Stimulated activated CD8-positive, alpha-beta memory T cell treated with anti-CD3 and anti-CD28 coated beads, Interleukin-7, amount 100 ng/mL, for 4 hours (primary cell): ENCODE measurements at regions not wholly inside any gene's neighbourhood (a gene's known extent, or its start where the extent isn't known, plus 50 kb on each side); places are given as distances from the start of the nearest gene placed in this dataset.

Source experiments
- DNase-seq, 2 donors: peaks; one replicate each; pipeline ENCODE4 v3.0.0-alpha.2; 2020; ENCODE audit warnings: low read depth in 2 of 2

DNA sequence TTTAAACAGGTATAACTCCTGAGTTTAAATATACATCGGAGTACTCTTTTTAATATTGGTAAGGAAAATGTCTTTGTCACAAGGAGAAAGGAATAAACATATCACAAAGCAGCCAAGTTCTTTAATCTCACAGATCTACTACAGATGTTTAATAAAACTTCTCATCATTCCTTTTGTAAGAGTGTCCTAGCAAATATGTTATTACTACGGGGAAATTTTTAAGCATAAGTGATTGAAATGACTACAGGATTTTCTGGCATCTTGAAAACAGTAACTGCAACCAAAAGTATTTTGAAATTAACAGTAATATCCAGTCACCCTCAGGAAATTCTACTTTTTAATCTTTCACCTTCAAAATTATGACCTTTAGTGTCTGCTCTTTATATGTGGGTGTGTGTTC, 403.1 kb downstream of the IRS1 start:
- DNase-seq, result no peak

DNA sequence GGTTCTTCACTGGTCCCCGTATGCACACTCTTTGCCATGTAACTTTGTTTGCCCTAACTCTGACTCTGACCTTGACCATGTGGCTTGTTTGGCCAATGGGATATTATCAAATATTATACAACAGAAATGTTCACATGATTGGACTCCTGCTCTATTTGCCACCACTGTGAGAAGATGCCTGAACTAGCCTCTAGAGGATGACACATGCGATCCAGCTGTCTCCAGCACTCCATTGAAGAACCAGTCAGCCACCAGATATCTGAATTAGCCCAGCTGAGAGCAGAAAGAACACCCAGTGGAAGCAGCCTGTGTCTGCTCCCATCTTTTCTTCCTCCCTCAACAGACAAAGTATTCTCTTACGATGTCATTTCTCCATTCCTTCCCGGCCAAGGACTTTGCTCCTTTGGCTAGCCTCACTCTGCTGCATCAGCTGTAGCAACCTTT, 412.1 kb downstream of the IRS1 start:
- DNase-seq, result no peak

DNA sequence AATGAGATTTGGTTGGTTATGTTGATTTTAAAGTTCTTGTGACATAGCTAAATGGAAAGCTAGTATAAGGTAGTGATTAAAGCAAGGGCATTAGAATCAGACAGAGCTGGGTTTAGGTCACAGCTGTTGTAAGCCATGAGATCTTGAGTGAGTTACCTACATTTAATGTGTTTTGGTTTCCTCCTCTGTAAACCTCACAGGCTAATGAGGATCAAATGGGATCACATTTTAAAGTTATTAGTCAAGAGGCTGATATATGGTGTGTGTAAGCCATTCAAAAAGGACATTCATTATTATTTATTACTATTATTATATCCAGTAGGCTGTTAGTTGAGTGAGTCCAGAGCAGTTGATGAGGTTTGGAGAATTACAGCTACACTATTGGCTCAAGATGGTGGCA, 416.2 kb downstream of the IRS1 start:
- no peak for DNase-seq

DNA sequence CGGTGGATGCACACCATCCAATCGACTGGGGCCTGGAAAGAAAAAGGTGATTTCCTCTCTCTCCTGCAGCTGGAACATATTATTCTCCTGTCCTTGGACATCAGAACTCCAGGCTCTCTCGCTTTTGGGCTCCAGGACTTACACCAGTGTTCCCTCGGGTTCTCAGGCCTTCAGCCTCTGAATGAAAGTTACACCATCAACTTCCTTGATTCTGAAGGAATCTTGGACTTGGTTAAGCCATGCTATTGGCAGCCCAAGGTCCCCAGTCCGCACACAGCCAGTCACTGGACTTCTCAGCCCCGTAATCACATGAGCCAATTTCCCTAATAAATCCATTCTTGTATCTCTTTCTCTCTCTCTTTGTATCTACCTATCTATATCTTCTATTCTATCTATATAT, 418.9 kb downstream of the IRS1 start:
- no peak for DNase-seq

DNA sequence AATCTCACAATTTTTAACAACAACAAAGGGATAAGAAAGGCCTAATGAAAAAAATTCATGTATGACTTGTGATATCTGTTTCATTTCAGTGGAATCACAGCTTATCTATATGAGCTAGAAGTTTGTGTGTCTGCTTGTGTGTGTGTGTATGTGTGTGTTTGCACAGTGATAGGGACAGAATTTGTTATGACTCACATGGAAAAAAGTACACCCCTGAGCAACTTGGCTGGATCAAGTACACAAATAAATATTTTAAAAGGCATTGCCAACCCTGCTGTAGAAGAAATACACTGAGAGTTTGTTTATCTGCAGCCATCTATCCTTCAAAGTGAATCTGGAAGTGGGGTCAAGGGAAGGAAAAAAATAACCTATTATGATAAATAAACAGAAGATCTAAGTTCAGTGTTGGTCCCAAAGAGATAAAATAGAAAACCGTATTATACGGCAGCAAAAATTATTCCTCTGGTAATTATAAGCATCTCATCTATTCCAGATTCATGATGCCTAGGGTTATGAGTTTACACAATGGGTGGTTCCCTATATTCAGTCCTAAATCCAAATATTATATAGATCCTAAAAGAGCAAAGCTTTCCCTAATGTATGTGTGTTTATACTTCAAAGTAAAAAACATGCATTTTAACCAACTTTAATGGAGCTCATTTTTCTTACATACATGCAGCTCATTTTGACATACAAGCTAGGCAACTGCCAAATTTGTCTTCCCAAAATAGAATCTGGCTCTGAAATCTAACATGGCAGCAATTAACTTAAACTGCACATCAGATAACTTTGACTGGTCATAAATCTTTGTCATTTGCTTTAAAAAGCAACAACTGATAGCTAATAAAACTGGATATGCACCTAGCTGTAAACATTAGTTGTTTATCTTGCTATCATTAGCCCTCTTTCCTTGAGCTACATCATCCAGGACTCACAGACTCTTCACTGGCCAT, 420.6 kb downstream of the IRS1 start:
- no peak for DNase-seq

DNA sequence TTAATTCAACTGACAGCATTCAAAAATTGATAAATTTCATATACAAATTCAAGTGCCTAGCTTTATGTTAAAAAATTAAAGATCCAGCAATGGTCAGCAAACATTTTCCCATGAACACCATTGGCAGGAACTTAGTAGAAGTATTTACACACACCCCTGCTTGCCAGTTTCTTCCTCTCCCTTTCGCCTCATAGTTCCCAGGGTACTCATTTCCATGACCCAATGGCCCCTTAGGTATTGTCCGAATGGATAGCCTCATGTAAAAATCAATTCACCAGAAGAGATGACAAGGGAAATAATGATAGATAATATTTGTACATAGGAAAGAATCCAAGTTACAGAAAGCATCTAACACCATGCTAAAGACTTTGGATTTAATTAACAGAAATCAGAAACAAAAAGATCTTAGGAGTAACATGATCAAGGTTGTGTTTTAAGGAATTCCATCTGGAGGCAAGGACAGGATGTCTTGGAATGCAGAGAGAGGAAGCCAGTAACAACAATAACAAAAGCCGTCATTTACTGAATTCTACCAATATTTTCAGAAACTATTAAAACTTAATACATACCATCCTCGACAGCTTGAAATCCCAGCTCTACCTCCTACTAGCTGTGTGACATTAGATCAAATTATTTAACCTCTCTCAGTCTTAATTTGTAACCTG, 423.0 kb downstream of the IRS1 start:
- no peak for DNase-seq

DNA sequence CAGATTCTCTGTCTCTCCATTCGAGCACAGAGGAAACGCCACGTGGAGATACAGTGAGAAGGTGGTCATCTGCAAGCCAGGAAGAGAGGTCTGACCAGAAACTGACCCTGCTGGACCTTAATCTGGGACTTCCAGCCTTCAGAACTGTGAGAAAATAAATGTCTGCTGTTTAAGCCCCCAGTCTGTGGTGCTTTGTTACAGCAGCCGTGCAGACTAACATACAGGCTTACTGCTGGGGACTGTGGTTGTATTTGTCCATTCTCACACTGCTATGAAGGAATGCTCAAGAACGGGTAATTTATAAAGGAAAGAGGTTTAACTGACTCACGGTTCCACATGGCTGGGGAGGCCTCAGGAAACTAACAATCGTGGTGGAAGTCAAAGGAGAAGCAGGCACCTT, 432.7 kb downstream of the IRS1 start:
- no peak for DNase-seq

DNA sequence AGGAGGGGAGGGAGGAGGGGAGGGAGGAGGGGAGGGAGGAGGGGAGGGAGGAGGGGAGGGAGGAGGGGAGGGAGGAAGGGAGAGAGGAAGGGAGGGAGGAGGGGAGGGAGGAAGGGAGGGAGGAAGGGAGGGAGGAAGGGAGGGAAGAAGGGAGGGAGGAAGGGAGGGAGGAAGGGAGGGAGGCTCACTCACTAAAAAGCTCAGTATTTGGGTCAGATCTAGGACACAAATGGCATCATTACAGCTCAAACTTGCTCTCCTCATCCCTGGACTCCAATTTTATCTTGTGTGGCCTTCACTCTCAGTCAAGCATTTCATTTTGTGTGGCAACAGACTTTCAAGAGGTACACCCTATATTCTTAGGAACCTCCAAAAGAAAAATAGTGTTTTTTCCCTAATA, 435.4 kb downstream of the IRS1 start:
- DNase-seq, result no peak

DNA sequence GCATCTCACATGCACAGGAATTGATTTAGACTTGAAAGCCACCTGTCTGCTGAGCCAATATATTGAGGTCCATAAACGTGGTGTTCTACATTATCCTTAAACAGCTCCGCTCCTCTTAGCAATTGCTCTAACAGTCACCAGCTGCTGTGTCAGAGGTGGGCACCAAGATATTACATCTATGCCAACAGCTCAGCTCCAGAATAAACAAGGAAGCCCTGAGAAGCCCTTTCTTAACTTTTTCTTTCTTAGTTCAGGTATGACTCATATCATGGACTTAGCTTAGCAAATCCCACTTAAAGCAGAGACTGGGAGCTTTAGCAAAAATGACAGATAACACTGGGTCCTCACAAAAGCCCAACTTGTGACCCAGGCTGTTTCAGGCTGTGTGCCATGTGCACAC, 436.6 kb downstream of the IRS1 start:
- no peak for DNase-seq

DNA sequence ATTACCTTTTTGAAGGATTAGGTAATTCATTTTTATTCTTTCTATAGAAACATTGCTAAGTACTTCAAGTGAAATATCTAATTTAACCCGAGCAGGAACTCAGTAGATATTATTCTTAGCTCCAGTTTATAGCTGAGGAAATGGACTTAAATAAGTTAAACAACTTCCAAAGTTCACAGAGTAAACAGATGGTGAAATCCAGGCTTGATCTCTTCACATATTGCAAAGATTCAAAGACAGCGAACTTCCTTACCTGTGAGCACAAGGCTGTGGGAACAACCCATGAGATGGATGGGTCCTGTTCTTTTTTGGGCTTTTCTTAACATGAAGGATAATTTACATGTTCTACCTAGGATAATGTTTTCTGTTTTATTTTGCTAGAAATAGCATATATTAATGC, 439.0 kb downstream of the IRS1 start:
- no peak for DNase-seq

DNA sequence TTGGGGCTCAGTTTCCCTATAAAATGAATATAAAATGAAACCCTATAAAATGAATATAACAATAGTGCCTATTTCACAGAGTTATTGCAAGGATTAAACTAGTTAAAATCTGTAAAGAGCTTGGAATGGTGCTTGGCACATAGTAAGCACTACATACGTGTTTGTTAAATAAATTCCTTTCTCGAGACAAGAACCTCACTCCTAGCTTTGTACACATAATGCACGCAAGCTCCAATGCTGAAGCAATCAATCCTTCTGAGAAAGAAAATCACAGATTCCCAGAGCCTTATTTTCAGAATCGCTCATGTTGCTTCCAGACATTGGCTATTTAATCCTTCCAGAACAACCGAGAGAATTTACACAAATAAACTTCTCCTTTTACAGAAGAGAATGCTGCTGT, 440.9 kb downstream of the IRS1 start:
- DNase-seq, result no peak

DNA sequence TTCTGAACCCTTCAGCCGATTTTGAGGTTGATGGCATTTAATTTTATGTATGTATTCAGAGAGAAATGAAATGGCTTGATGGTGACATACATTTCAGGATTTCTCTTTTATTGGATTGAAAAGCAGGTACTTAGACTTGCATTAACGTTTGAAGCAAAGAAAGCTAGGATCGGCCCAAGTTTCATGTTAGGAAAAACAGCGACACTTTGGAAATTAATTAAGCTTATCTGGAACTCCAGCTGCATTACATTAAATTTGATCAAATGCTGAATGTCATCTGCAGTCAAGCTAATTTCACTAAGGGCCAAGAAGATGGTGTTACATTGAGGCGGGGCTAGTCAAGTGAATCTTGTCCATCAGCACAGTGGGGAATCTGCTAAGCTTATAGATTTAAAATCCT, 441.8 kb downstream of the IRS1 start:
- DNase-seq, result no peak

DNA sequence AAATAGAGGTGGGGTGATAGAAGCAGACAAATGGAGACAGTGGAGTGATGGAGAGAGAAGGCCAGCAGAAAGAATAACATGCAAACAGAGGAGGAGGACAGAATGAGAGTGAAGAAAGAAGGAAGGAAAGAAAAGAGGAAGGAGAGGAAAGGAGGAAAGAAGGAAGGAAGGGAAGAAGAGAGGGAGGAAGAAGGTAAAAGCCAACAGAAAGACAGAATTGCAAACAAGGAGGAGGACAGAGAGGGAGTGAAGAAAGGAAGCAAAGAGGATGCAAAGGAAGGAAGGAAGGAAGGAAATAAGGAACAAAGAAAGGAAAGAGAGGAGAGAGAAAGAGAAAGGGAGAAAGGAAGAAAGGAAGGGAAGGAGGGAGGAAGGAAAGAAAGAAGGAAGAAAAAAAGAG, 444.0 kb downstream of the IRS1 start:
- DNase-seq, result no peak

DNA sequence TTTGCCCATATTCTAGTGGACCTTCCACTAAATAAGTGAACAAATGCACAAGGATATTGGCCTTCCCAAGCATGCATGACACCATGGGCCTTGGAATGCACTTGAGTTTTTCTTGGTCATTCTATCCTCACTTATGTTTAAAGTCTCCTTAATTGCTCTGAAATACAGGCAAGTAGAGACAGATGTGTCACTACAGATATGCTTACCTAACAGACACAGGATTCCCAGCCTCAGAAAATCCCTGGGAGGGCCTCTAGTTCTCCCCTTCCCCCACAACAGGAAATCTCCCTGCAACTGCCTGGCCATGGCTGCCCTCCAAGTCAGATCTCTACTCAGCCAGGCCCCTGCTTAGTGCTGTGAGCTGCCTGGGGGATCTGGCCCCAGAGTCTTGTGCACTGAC, 445.2 kb downstream of the IRS1 start:
- DNase-seq, result no peak

DNA sequence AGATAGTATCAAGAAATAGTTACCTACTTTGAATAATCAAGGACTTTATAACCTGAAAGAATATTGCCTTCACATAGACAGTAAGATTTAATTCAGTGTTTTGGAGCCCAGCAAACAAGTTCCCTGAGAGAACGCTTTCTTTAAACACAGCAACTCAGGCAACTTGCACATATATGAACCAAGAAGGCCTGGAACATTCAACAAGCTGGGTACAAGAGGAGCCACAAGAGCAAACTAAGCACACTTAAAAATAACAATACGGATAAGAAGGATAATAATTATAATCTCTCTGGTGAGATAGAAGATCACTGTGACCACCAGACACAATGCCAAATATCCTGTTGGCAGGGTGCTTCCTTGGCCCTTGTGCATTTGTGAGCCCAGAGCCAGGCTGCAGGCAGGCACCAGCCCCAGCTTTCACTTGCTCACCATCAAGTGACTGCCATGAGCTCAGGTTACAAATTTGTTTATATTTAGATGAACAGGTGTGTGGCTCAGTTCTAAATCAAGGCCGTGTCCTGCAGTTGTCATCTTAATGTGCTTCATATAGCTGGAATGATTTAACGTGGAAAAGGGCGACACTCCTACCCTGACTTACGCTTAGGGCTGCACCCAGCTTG, 446.6 kb downstream of the IRS1 start:
- no peak for DNase-seq

DNA sequence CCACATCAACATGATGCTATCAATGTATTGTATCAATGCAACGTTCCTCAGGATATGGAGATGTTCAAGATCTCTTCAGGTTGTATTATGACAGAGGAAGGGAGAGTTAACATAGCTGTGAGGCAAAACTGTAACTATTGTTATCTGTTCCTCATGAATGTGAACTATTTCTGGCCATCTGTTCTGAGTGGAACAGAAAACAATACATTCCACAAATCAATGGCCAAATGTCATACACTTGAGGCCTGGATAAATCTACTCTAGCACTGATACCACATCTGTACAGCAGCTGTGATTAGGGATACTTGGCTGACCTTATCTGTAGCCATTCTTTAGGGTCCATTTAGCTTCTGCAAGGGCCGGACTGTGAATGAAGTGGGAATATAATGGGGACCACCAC, 447.9 kb downstream of the IRS1 start:
- DNase-seq, result no peak

DNA sequence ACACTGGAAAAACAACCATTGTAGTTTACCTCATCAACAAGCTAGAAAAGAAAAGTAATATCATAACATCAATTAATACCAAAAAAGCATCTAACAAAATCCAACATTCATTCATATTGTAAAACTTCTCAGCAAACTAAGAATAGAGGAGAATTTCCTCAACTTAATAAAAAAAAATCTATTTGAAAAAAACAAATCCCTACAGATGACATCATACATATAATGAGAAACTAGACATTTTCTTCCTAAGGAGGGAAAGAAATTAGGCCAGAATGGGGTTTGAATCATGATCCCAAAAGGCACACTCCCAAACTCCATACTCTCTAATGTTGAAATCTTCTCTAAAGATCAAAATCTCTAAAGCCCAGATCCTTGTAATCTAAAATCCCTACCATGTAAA, 460.0 kb downstream of the IRS1 start:
- DNase-seq, result no peak

DNA sequence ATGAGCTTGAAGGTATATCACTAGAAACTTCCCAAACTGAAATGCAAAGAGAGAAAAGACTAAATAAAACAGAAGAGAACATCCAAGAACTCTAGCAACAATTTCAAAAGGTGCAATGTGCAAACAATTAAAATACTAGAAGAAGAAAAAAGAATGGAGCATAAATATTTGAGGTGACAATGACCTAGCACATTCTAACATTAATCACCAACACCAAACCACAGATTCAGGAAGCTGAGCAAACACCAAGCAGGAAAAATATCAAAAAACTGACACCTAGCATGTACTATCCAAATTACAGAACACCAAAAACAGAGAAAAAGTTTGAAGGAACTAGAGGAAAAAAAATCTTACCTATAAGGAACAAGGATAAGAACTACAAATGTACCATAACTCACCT, 460.8 kb downstream of the IRS1 start:
- DNase-seq, result no peak

DNA sequence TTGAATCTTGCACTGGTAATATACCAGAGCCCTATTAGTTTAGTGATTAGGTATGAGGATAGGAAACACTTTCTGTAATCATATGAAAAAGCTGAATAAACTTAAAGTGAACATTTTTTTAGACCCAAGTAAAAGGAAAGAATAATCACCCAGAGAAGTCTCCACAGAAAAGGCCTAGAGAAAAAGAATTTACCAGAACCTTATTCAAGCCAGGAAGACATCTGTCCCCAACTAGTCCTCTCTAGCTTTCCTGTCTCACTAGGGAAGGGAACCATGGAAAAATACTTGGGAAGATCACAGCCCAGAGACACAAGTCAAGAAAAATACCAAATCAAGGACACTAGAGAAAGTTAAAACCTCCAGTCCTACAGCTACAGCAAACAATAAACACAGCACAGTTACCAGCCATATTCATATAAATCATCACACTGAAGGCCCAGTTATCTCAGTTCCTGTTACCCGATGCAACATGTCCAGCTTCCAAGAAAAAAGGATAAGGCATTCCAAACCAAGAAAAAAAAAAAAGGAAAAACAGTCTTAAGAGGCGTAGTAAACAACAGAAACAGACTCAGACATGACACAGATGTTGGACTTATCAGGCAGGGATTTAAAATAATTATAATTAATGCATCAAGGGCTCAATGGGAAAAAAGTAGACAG, 461.5 kb downstream of the IRS1 start:
- no peak for DNase-seq

DNA sequence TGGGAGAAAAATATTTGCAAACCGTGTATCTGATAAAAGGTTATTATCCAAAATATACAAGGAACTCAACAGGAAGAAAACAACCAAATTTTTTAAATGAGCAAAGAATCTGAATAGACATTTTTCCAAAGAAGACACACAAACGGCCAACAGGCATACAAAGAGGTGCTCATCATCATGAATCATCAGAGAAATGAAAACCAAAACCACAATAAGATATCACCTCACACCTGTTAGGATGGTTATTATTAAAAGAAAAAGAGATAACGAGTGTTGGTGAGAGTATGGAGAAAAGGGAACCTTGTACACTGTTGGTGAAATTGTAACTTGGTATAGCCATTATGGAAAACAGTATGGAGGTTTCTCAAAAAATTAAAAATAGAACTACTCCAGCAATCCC, 463.3 kb downstream of the IRS1 start:
- no peak for DNase-seq

DNA sequence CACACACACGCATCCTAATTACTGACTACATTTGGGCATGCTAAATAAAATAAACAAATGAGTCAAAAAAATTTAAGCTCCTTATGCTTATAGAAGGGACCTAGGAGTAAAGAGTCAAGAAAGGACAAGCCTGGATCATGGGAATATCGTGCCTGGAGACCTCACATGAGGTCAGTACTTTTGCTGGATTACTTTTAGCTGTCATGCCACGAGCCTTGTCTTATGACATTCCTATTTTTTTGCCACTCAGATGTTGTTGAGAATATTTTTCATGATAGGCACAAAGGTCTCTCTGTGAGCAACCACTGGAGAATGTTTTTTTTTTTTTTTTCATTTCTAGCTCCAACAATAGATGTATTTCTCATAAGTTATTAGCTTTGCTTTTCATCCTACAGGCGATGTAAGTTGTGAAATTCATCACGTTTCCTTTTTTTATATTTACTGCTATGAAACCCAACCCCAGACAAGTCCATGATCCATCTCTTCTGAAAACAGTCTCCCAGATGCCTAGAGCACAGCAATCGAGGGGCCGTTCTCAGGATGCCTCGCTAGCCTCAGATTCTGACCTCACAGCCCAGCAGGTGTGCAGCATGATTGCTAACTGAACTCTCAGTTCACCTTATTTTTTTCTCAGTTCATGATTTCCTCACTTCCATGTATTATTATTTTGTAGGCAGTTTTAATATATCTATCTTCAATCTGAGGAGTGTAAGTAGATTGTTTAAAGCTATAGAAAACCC, 464.5 kb downstream of the IRS1 start:
- no peak for DNase-seq

DNA sequence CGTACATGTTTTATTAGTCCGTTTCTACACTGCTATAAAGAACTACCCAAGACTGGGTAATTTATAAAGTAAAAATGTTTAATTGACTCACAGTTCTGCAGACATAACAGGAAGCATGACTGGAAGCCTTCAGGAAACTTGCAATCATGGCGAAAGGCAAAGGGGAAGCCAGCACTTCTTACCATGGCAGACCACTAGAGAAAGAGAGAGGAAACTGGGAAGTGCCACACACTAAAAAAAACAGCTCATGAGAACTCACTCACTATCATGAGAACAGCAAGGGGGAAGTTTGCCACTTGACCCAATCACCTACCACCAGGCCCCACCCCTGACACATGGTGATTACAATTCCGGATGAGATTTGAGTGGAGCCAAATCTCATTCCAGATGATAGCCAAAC, 466.2 kb downstream of the IRS1 start:
- no peak for DNase-seq
